22Rv1 (cell line): ENCODE measurements at regions not wholly inside any gene's neighbourhood (a gene's known extent, or its start where the extent isn't known, plus 50 kb on each side); places are given as distances from the start of the nearest gene placed in this dataset.

Source experiments
- H3K27ac ChIP-seq: fragments of 450-650 bp; 2 replicates; pipeline ENCODE4 v1.5.1; 2017
- ZFX ChIP-seq: fragments of 450-650 bp; IDR thresholded peaks from 2 replicates; pipeline ENCODE4 v1.6.1; 2017; ENCODE audit warnings: antibody characterized with exemption, borderline replicate concordance
- TF ChIP-seq, protein P1 (sequence below): fragments of 450-650 bp; IDR thresholded peaks from 2 replicates; pipeline ENCODE4 v1.5.1; 2017; ENCODE audit warnings: mild to moderate bottlenecking

DNA sequence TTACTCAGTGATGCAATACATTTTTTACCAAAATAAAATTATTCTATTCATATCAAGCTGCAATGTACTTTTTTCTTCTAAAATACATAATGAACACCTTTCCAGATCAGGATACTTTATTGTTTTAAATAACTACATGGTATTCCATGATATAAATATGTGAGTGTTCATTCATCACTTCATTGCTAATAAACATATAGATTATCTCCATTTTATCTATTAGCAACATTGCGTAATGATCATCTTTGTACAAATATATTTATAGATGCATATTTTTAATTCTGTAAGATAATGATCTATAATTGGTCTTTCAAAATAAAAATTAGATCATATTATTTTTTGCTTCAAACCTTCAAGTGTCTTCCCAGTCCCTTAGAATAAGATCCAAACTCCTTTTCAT is 156.1 kb upstream of the HHIP start:
- no peak overlapping the region for H3K27ac ChIP-seq
- no peak for TF ChIP-seq ZFX
- TF ChIP-seq, protein P1, sequence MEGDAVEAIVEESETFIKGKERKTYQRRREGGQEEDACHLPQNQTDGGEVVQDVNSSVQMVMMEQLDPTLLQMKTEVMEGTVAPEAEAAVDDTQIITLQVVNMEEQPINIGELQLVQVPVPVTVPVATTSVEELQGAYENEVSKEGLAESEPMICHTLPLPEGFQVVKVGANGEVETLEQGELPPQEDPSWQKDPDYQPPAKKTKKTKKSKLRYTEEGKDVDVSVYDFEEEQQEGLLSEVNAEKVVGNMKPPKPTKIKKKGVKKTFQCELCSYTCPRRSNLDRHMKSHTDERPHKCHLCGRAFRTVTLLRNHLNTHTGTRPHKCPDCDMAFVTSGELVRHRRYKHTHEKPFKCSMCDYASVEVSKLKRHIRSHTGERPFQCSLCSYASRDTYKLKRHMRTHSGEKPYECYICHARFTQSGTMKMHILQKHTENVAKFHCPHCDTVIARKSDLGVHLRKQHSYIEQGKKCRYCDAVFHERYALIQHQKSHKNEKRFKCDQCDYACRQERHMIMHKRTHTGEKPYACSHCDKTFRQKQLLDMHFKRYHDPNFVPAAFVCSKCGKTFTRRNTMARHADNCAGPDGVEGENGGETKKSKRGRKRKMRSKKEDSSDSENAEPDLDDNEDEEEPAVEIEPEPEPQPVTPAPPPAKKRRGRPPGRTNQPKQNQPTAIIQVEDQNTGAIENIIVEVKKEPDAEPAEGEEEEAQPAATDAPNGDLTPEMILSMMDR = no peak

DNA sequence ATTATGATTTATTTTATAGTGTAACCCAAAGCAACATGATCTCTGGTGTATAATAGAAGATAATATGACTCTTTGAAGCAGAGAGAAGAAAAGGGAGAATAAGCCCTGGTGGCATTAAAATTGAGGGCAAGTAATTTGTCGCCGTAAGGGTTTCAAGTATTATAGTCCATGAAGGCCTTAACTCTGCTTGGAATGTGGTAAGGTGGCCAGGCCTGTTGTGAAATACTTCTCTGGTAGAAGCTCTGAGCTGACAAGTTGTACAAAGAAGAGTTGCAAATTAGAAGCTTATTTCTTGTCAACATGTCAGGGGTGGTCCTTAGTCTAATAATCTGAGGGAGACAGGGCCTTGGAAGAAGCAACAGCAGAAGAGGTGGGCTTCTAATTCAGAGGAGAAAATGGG is 151.7 kb upstream of the HHIP start:
- H3K27ac ChIP-seq = no peak overlapping the region
- TF ChIP-seq, protein P1 = no peak
- TF ChIP-seq ZFX = no peak

DNA sequence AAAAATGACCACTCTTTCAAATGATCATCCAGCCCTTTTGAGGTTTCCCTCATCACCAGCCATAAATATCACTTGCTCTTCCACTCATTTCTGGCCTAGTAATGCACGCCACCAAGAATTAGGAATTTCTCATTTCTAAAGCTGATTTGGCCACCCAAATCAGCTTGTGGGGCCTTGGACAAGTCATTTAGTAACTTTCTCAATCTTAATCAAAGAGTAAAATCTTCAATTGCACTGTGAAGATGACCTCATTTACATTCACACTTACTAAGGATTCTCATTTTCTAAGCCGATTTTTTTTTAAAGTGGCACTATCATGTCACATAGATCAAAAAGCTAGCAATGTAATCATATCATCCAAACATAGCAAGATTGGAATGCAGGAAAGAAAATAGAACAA is 150.0 kb upstream of the HHIP start:
- H3K27ac ChIP-seq = no peak overlapping the region
- no peak for TF ChIP-seq ZFX
- TF ChIP-seq, protein P1 = no peak

DNA sequence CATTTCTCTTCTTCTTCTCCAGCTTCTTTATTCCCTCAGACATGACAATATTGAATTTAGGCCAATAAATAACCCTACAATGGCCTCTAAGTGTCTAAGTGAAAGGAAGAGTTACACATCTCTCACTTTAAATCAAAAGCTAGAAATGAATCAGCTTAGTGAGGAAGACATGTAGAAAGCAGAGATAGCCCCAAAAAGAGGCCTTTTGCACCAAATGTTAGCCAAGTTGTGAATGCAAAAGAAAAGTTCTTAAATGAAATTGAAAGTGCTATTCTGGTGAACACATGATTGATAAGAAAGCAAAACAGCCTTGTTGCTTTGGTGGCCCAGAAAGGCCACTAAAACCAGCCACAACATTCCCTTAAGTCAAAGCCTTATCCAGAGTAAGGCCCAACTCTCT is 146.2 kb upstream of the HHIP start:
- no peak overlapping the region for H3K27ac ChIP-seq

DNA sequence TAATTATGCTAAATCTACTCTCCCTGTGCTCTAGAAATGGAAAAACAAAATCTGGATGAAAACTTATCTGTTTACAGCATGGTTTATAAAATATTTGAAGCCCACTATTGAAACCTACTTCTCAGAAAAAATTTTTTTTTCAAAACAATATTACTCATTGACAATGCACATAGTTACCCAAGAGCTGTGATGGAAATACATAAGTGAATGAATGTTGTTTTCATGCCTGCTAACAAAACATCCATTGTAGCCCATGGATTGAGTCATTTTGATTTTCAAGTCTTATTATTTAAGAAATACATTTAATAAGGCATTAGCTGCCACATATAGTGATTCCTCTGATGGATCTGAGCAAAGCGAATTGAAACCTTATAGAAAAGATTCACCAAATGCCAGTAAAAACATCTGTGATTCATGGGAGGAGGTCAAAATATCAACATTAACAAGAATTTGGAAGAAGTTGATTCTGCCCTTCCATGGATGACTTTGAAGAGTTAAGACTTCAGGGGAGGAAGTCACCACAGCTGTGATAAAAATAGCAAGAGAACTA is 144.7 kb upstream of the HHIP start:
- TF ChIP-seq ZFX = no peak
- TF ChIP-seq, protein P1 = no peak
- H3K27ac ChIP-seq = no peak overlapping the region

More for the DNA sequence above, 146.2 kb upstream of the HHIP start:
- no peak for TF ChIP-seq ZFX
- TF ChIP-seq, protein P1 = no peak

DNA sequence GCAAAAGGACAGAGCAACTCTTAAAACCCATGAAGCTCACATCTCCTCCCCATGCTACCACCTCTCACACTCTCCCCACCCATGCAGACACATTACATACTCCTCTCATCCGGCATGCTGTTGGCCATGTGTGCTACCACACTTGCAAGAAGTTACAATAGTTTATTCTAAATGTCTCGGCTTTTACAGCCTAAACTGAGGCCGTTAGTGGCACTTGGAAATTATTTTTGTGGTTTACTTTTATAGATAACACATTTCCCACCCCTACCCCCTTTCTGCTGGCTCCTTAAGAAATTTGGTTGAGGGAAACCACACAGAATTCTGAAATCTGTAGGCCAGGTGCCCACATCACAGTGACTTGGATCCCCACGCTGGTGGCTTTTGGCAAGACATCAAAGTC is 141.1 kb upstream of the HHIP start:
- no peak overlapping the region for H3K27ac ChIP-seq
- no peak for TF ChIP-seq ZFX
- TF ChIP-seq, protein P1 = no peak

DNA sequence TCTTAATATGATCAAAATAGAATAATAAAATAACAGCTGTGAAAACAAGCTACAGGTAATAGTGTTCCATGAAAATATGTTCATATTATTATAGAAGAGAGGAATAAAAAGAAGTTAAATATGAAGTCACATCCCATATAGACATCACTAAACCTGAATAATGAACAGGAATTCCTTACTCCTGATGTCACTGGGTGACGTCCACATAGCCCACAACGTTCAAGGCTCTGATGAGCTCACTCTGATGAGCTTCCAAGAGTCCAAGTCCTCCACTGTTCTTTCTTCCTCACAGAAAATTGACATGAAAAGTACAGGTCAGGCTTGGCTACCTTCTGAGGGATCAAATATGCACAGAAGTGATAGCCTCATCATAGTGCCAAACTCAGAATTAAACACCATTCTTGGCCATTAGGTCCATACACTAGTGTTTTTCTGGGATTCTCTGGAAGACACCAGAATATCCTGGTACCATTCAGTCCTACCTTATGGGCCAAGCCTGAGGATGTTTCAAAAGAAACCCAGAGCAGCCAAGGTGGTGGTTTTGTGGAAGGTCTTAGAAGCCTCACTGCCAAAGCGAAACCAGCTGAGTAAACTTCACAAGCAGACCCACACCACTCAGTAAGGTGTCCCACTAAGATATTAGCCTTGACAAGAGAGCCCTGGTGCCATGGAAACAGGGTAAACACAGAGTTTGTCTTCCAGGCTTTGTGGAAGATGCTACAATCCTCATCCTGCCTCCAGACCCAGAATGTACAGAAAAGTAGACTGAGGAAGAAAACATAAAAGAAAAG is 138.4 kb upstream of the HHIP start:
- TF ChIP-seq, protein P1 = no peak
- no peak for TF ChIP-seq ZFX
- H3K27ac ChIP-seq = no peak overlapping the region
